ENCODE measurements at regions not wholly inside any gene's neighbourhood (a gene's known extent, or its start where the extent isn't known, plus 50 kb on each side); places are given as distances from the start of the nearest gene placed in this dataset.

DNA sequence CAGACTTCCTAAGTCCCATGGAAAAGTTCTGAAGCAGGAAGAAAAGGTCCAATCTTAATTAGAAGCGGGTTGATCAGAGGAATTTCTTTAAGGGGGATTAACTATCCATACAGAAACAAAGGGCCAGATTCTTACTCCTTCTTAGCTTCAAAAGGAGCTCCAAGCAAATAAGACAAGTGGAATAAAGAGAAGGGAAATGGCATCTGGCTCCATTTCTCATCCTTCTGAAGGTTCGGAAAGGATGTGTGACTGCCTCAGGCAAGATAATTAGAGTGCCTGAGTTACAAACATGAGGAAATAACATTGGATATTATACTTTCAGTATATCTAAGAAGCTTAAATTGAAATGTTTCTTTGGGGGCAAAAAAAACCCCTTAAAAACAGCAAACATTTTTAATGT, 88.1 kb upstream of the ADAMTS19 start:
- H3K4me1 ChIP-seq (ENCODE audit: control insufficient read depth, insufficient read depth, low read length), result no peaks in the 10 kb centered on the region
- no peak overlapping the region for H3K27ac ChIP-seq (ENCODE audit: extremely low read depth, low read depth, low read length)
- ChIA-PET CTCF (interaction anchor here (2.2 kb wide), 1 partner anchor 10 kb away, joined by 11 read pairs; no protein-coding TSS in a partner anchor), POLR2A (no interaction called here)
- no peaks in the 10 kb centered on the region for H3K36me3 ChIP-seq (ENCODE audit: control insufficient read depth in 2 of 2, insufficient read depth in 1 of 2, low read length in 2 of 2)
- TF ChIP-seq ZBTB20 (tag by site-specific recombination; IDR thresholded peaks at IDR 0.05) (no peak), ZFP37 (tag by site-specific recombination; IDR thresholded peaks at IDR 0.05) (no peak), ZNF433 (tag by site-specific recombination; IDR thresholded peaks at IDR 0.05; ENCODE audit: low read depth) (no peak), ZNF138 (tag by site-specific recombination; IDR thresholded peaks at IDR 0.05; ENCODE audit: borderline replicate concordance) (no peak), KLF1 (tag by site-specific recombination; IDR thresholded peaks at IDR 0.05) (no peak)
- H3K4me3 ChIP-seq (ENCODE audit: low read depth, low read length), result no peak overlapping the region
- H3K9me3 ChIP-seq (ENCODE audit: control insufficient read depth, insufficient read depth, low read depth, low read length), result no peaks in the 10 kb centered on the region

DNA sequence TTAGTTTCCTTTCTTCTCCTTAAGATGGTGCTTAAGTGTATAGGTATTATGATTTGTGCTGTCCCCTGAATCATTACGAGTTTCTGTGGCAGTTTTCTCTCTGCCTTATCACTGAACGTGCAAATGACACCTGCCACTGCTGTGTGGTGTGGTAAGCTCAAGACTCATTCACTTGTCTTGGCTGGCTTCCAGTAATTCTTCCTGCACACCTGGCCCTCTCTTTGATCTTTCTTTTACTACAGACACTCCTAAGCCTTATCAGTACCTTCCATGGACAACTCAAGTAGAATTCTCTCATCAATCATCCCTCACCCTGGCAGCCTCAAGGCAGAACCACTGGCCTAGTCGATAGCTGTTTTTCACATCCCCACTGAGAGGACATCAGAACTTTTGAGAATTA, 82.6 kb upstream of the ADAMTS19 start:
- CTCF ChIA-PET, result interaction anchor here (0.6 kb wide), 2 partner anchors 10 to 22 kb away, joined by 5 to 6 read pairs; no protein-coding TSS in a partner anchor
- H3K4me3 ChIP-seq (ENCODE audit: low read depth, low read length), result no peak overlapping the region
- TF ChIP-seq BCL11B (tag by site-specific recombination; IDR thresholded peaks at IDR 0.05; ENCODE audit: low read depth) (0 out of 2 replicates have a peak, but pooled peaks have one; percentile 17), FEZF1 (tag by site-specific recombination; IDR thresholded peaks at IDR 0.05) (0 out of 2 replicates have a peak, but pooled peaks have one; percentile 21), ZNF830 (tag by site-specific recombination; IDR thresholded peaks at IDR 0.05; ENCODE audit: low read depth) (no peak), ZBTB48 (tag by site-specific recombination; IDR thresholded peaks at IDR 0.05) (no peak), MEIS1 (CRISPR knock-in tag; IDR thresholded peaks at IDR 0.05; ENCODE audit: borderline replicate concordance) (no peak), ZNF16 (tag by site-specific recombination; IDR thresholded peaks at IDR 0.05; ENCODE audit: low read depth) (no peak), ZNF843 (tag by site-specific recombination; IDR thresholded peaks at IDR 0.05) (0 out of 2 replicates have a peak, but pooled peaks have one; percentile 16), TCF7L2 (IDR thresholded peaks at IDR 0.05; ENCODE audit: borderline replicate concordance, low read depth, low read length) (peak; percentile 66; the same call in 1 of the 2 replicates), ZNF140 (tag by site-specific recombination; IDR thresholded peaks at IDR 0.05) (no peak), ZNF416 (tag by site-specific recombination; IDR thresholded peaks at IDR 0.05) (no peak), ZBTB21 (tag by site-specific recombination; IDR thresholded peaks at IDR 0.05) (no peak), ZNF777 (tag by site-specific recombination; IDR thresholded peaks at IDR 0.05; ENCODE audit: borderline replicate concordance) (no peak), ZNF239 (tag by site-specific recombination; IDR thresholded peaks at IDR 0.05) (peak; percentile 87)
- TF ChIP-seq, protein P1, sequence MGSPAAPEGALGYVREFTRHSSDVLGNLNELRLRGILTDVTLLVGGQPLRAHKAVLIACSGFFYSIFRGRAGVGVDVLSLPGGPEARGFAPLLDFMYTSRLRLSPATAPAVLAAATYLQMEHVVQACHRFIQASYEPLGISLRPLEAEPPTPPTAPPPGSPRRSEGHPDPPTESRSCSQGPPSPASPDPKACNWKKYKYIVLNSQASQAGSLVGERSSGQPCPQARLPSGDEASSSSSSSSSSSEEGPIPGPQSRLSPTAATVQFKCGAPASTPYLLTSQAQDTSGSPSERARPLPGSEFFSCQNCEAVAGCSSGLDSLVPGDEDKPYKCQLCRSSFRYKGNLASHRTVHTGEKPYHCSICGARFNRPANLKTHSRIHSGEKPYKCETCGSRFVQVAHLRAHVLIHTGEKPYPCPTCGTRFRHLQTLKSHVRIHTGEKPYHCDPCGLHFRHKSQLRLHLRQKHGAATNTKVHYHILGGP (tag by site-specific recombination; IDR thresholded peaks at IDR 0.05), result 0 out of 2 replicates have a peak, but pooled peaks have one; percentile 21
- TF ChIP-seq, protein P2, sequence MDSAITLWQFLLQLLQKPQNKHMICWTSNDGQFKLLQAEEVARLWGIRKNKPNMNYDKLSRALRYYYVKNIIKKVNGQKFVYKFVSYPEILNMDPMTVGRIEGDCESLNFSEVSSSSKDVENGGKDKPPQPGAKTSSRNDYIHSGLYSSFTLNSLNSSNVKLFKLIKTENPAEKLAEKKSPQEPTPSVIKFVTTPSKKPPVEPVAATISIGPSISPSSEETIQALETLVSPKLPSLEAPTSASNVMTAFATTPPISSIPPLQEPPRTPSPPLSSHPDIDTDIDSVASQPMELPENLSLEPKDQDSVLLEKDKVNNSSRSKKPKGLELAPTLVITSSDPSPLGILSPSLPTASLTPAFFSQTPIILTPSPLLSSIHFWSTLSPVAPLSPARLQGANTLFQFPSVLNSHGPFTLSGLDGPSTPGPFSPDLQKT (IDR thresholded peaks at IDR 0.05; ENCODE audit: borderline replicate concordance, low read depth, low read length), result no peak
- POLR2A ChIA-PET, result no interaction called here
- no peak overlapping the region for H3K27ac ChIP-seq (ENCODE audit: extremely low read depth, low read depth, low read length)
- H3K36me3 ChIP-seq (ENCODE audit: control insufficient read depth in 2 of 2, insufficient read depth in 1 of 2, low read length in 2 of 2), result no peaks in the 10 kb centered on the region
- H3K9me3 ChIP-seq (ENCODE audit: control insufficient read depth, insufficient read depth, low read depth, low read length), result no peaks in the 10 kb centered on the region
- peaks cover 7% of the 10 kb centered on the region for H3K4me1 ChIP-seq (ENCODE audit: control insufficient read depth, insufficient read depth, low read length)

DNA sequence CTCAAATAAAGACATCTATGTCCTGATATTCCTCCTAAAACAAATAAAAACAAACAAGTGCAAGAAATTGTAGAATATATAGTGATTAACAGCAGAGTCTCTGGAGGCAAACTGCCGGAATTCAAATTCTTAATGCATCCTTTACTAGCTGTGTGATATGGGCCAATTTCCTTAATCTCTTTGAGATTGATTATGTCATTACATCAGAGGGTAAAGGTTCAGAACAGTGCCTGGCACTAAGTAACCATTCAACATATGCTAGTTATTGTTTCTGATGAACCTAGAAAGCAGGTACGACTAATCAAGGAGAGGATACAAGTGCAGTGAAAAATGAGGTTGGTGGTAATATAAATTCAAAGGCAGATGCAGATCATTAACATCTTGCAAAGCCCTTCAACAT, 81.1 kb upstream of the ADAMTS19 start:
- no peak overlapping the region for H3K4me3 ChIP-seq (ENCODE audit: low read depth, low read length)
- no peak overlapping the region for H3K27ac ChIP-seq (ENCODE audit: extremely low read depth, low read depth, low read length)
- no peaks in the 10 kb centered on the region for H3K9me3 ChIP-seq (ENCODE audit: control insufficient read depth, insufficient read depth, low read depth, low read length)
- no peaks in the 10 kb centered on the region for H3K36me3 ChIP-seq (ENCODE audit: control insufficient read depth in 2 of 2, insufficient read depth in 1 of 2, low read length in 2 of 2)
- peaks cover 7% of the 10 kb centered on the region for H3K4me1 ChIP-seq (ENCODE audit: control insufficient read depth, insufficient read depth, low read length)
- ChIA-PET CTCF (interaction anchor here (1.2 kb wide), 1 partner anchor 22 kb away, joined by 4 read pairs; no protein-coding TSS in a partner anchor), POLR2A (no interaction called here)
- TF ChIP-seq FEZF1 (tag by site-specific recombination; IDR thresholded peaks at IDR 0.05), result no peak

Measured in HEK293 (cell line).